SK-MEL-5 (cell line): ENCODE measurements at regions not wholly inside any gene's neighbourhood (a gene's known extent, or its start where the extent isn't known, plus 50 kb on each side); places are given as distances from the start of the nearest gene placed in this dataset.

Experiments
- DNase-seq: peaks from one replicate; pipeline ENCODE4 v3.0.0-alpha.2; 2016; ENCODE audit warnings: low read depth, low spot score
- in situ Hi-C: cut with HindIII; loops from 2 replicates; pipeline ENCODE4 v1.10.0; 2016; ENCODE audit warnings: low sequenced_read_pairs, high pct_unique_total_duplicates, low pct_unique_long_range_greater_than_20kb

GRCh38 chr2:128782411-128783192, 463.9 kb upstream of the HS6ST1 start:
- no peak for DNase-seq

GRCh38 chr2:128783193-128783671, 464.6 kb upstream of the HS6ST1 start:
- in situ Hi-C loops, result no loop called here
- DNase-seq, result no peak

More at GRCh38 chr2:128782411-128783192, 463.9 kb upstream of the HS6ST1 start:
- in situ Hi-C loops, result no loop called here

- DNase-seq, result no peak
- in situ Hi-C loops, result no loop called here
Observed at GRCh38 chr2:128783896-128784295, 465.2 kb upstream of the HS6ST1 start.

- DNase-seq, result no peak
- in situ Hi-C loops, result no loop called here
Observed at GRCh38 chr2:128784626-128785306, 466.1 kb upstream of the HS6ST1 start.

GRCh38 chr2:128786316-128786715, 467.6 kb upstream of the HS6ST1 start:
- no peak for DNase-seq
- in situ Hi-C loops, result no loop called here

GRCh38 chr2:128786741-128787478, 468.2 kb upstream of the HS6ST1 start:
- in situ Hi-C loops, result no loop called here
- DNase-seq, result no peak

GRCh38 chr2:128787616-128788015, 468.9 kb upstream of the HS6ST1 start:
- in situ Hi-C loops, result no loop called here
- no peak for DNase-seq

GRCh38 chr2:128788636-128789220, 470.1 kb upstream of the HS6ST1 start:
- no peak for DNase-seq
- in situ Hi-C loops, result no loop called here

GRCh38 chr2:128789221-128789620, 470.6 kb upstream of the HS6ST1 start:
- in situ Hi-C loops, result no loop called here
- DNase-seq, result no peak

GRCh38 chr2:128789776-128790455, 471.2 kb upstream of the HS6ST1 start:
- in situ Hi-C loops, result no loop called here
- DNase-seq, result no peak

GRCh38 chr2:128790541-128791001, 471.9 kb upstream of the HS6ST1 start:
- in situ Hi-C loops, result no loop called here
- DNase-seq, result no peak

- in situ Hi-C loops, result no loop called here
Observed at GRCh38 chr2:128791120-128791984, 472.7 kb upstream of the HS6ST1 start.

GRCh38 chr2:128791985-128792320, 473.3 kb upstream of the HS6ST1 start:
- no peak for DNase-seq
- in situ Hi-C loops, result no loop called here

More at GRCh38 chr2:128791120-128791984, 472.7 kb upstream of the HS6ST1 start:
- no peak for DNase-seq

- no peak for DNase-seq
- in situ Hi-C loops, result no loop called here
Observed at GRCh38 chr2:128792476-128793054, 473.9 kb upstream of the HS6ST1 start.

GRCh38 chr2:128793404-128793803, 474.7 kb upstream of the HS6ST1 start:
- DNase-seq, result no peak
- in situ Hi-C loops, result no loop called here

- no peak for DNase-seq
- in situ Hi-C loops, result no loop called here
Observed at GRCh38 chr2:128794285-128794684, 475.6 kb upstream of the HS6ST1 start.
